Pulmonary artery endothelial cell (primary cell): ENCODE measurements at regions not wholly inside any gene's neighbourhood (a gene's known extent, or its start where the extent isn't known, plus 50 kb on each side); places are given as distances from the start of the nearest gene placed in this dataset.

Source experiments
- DNase-seq: peaks from one replicate; pipeline ENCODE4 v3.0.0-alpha.2; 2011; ENCODE audit warnings: low read depth, low spot score

GRCh38 chr5:14019768-14020290, 75.3 kb upstream of the DNAH5 start:
- DNase-seq = no peak

- no peak for DNase-seq
Measured at GRCh38 chr5:14017904-14018303, 73.4 kb upstream of the DNAH5 start.

- no peak for DNase-seq
Measured at GRCh38 chr5:14016549-14016948, 72.1 kb upstream of the DNAH5 start.

GRCh38 chr5:14011089-14012020, 66.9 kb upstream of the DNAH5 start:
- peak; percentile 50 for DNase-seq

GRCh38 chr5:14009575-14009974, 65.1 kb upstream of the DNAH5 start:
- no peak for DNase-seq

GRCh38 chr5:14008819-14009311, 64.4 kb upstream of the DNAH5 start:
- no peak for DNase-seq

GRCh38 chr5:14006823-14007520, 62.5 kb upstream of the DNAH5 start:
- no peak for DNase-seq

GRCh38 chr5:14004598-14005394, 60.3 kb upstream of the DNAH5 start:
- no peak for DNase-seq

GRCh38 chr5:14003936-14004335, 59.4 kb upstream of the DNAH5 start:
- DNase-seq = no peak

- DNase-seq = no peak
Measured at GRCh38 chr5:14003513-14003912, 59.0 kb upstream of the DNAH5 start.

- no peak for DNase-seq
Measured at GRCh38 chr5:13998254-13998653, 53.8 kb upstream of the DNAH5 start.

- DNase-seq = no peak
Measured at GRCh38 chr5:13997514-13997913, 53.0 kb upstream of the DNAH5 start.

- DNase-seq = no peak
Measured at GRCh38 chr5:13994621-13995253, 50.2 kb upstream of the DNAH5 start.
